ENCODE measurements at regions not wholly inside any gene's neighbourhood (a gene's known extent, or its start where the extent isn't known, plus 50 kb on each side); places are given as distances from the start of the nearest gene placed in this dataset.

GRCh38 chr2:236858661-236859060 lies 227.0 kb upstream of the COPS8 start:
- DNase-seq = no peak

GRCh38 chr2:236859908-236860307 lies 225.8 kb upstream of the COPS8 start:
- no peak for DNase-seq

- DNase-seq = no peak
These were observed 224.4 kb upstream of the COPS8 start for GRCh38 chr2:236861196-236861875.

- DNase-seq = no peak
These were observed 223.7 kb upstream of the COPS8 start for GRCh38 chr2:236861944-236862343.

- DNase-seq = no peak
These were observed 223.2 kb upstream of the COPS8 start for GRCh38 chr2:236862526-236862925.

- no peak for DNase-seq
These were observed 222.5 kb upstream of the COPS8 start for GRCh38 chr2:236862961-236863728.

GRCh38 chr2:236863729-236864126 lies 222.0 kb upstream of the COPS8 start:
- DNase-seq = no peak

- no peak for DNase-seq
These were observed 220.6 kb upstream of the COPS8 start for GRCh38 chr2:236865052-236865451.

- no peak for DNase-seq
These were observed 218.9 kb upstream of the COPS8 start for GRCh38 chr2:236866542-236867340.

GRCh38 chr2:236867441-236868260 lies 218.0 kb upstream of the COPS8 start:
- no peak for DNase-seq

- no peak for DNase-seq
These were observed 215.3 kb upstream of the COPS8 start for GRCh38 chr2:236870370-236870769.

- DNase-seq = no peak
These were observed 214.1 kb upstream of the COPS8 start for GRCh38 chr2:236871500-236872001.

- DNase-seq = no peak
These were observed 213.7 kb upstream of the COPS8 start for GRCh38 chr2:236872015-236872414.

- DNase-seq = no peak
These were observed 212.7 kb upstream of the COPS8 start for GRCh38 chr2:236872981-236873380.

GRCh38 chr2:236873636-236874035 lies 212.1 kb upstream of the COPS8 start:
- DNase-seq = no peak

GRCh38 chr2:236874866-236875481 lies 210.7 kb upstream of the COPS8 start:
- DNase-seq = no peak

- no peak for DNase-seq
These were observed 209.7 kb upstream of the COPS8 start for GRCh38 chr2:236875906-236876505.

- no peak for DNase-seq
These were observed 209.0 kb upstream of the COPS8 start for GRCh38 chr2:236876642-236877041.

- DNase-seq = no peak
These were observed 207.7 kb upstream of the COPS8 start for GRCh38 chr2:236877972-236878371.

- DNase-seq = no peak
These were observed 206.2 kb upstream of the COPS8 start for GRCh38 chr2:236879416-236879963.

- DNase-seq = no peak
These were observed 203.6 kb upstream of the COPS8 start for GRCh38 chr2:236882074-236882473.
